ENCODE measurements at regions not wholly inside any gene's neighbourhood (a gene's known extent, or its start where the extent isn't known, plus 50 kb on each side); places are given as distances from the start of the nearest gene placed in this dataset.

GRCh38 chr3:76656531-76657070 lies 383.3 kb upstream of the ROBO2 start:
- Histone ChIP-seq H3K9me3 (ENCODE audit: insufficient read depth, low read length) (no peaks in the 10 kb centered on the region), H3K36me3 (replicated peaks; ENCODE audit: low read depth, low read length) (no peaks in the 10 kb centered on the region), H3K4me1 (ENCODE audit: low read length) (no peaks in the 10 kb centered on the region), H2AFZ (ENCODE audit: low read depth, low read length) (no peak overlapping the region), H3K4me2 (ENCODE audit: low read length) (no peak overlapping the region), H4K20me1 (ENCODE audit: insufficient read depth, low read length) (no peaks in the 10 kb centered on the region), H3K79me2 (ENCODE audit: low read length) (no peaks in the 10 kb centered on the region), H3K9ac (ENCODE audit: low read length) (no peak overlapping the region), H3K4me3 (ENCODE audit: low read length) (no peak overlapping the region), H3K27ac (ENCODE audit: low read length) (no peak overlapping the region), H3K27me3 (ENCODE audit: low read depth, low read length) (no peaks in the 10 kb centered on the region)
- no peak for TF ChIP-seq EZH2phosphoT487 (IDR thresholded peaks at IDR 0.05; ENCODE audit: low read depth)
- TF ChIP-seq CTCF (IDR thresholded peaks at IDR 0.05; ENCODE audit: low read depth, low read length), result no peak

GRCh38 chr3:76657909-76658308 lies 382.0 kb upstream of the ROBO2 start:
- Histone ChIP-seq H3K27ac (ENCODE audit: low read length) (no peak overlapping the region), H4K20me1 (ENCODE audit: insufficient read depth, low read length) (no peaks in the 10 kb centered on the region), H3K27me3 (ENCODE audit: low read depth, low read length) (no peaks in the 10 kb centered on the region), H3K4me1 (ENCODE audit: low read length) (no peaks in the 10 kb centered on the region), H3K9ac (ENCODE audit: low read length) (no peak overlapping the region), H3K9me3 (ENCODE audit: insufficient read depth, low read length) (no peaks in the 10 kb centered on the region), H3K79me2 (ENCODE audit: low read length) (no peaks in the 10 kb centered on the region), H2AFZ (ENCODE audit: low read depth, low read length) (no peak overlapping the region), H3K4me2 (ENCODE audit: low read length) (no peak overlapping the region), H3K36me3 (replicated peaks; ENCODE audit: low read depth, low read length) (no peaks in the 10 kb centered on the region), H3K4me3 (ENCODE audit: low read length) (no peak overlapping the region)
- TF ChIP-seq CTCF (IDR thresholded peaks at IDR 0.05; ENCODE audit: low read depth, low read length) (no peak), EZH2phosphoT487 (IDR thresholded peaks at IDR 0.05; ENCODE audit: low read depth) (no peak)

- Histone ChIP-seq H3K4me1 (ENCODE audit: low read length) (peaks cover 5% of the 10 kb centered on the region; the same call in 1 of the 2 replicates), H3K9me3 (ENCODE audit: insufficient read depth, low read length) (no peaks in the 10 kb centered on the region), H2AFZ (ENCODE audit: low read depth, low read length) (no peak overlapping the region), H3K27me3 (ENCODE audit: low read depth, low read length) (no peaks in the 10 kb centered on the region), H3K79me2 (ENCODE audit: low read length) (no peaks in the 10 kb centered on the region), H3K4me2 (ENCODE audit: low read length) (no peak overlapping the region), H3K9ac (ENCODE audit: low read length) (no peak overlapping the region), H4K20me1 (ENCODE audit: insufficient read depth, low read length) (no peaks in the 10 kb centered on the region), H3K36me3 (replicated peaks; ENCODE audit: low read depth, low read length) (no peaks in the 10 kb centered on the region), H3K27ac (ENCODE audit: low read length) (no peak overlapping the region), H3K4me3 (ENCODE audit: low read length) (no peak overlapping the region)
- TF ChIP-seq CTCF (IDR thresholded peaks at IDR 0.05; ENCODE audit: low read depth, low read length) (no peak), EZH2phosphoT487 (IDR thresholded peaks at IDR 0.05; ENCODE audit: low read depth) (no peak)
Observed at GRCh38 chr3:76661527-76662250, 378.2 kb upstream of the ROBO2 start.

GRCh38 chr3:76664816-76665215 lies 375.1 kb upstream of the ROBO2 start:
- Histone ChIP-seq H2AFZ (ENCODE audit: low read depth, low read length) (no peak overlapping the region), H3K27ac (ENCODE audit: low read length) (no peak overlapping the region), H3K4me3 (ENCODE audit: low read length) (no peak overlapping the region), H3K4me2 (ENCODE audit: low read length) (no peak overlapping the region), H3K9ac (ENCODE audit: low read length) (no peak overlapping the region), H4K20me1 (ENCODE audit: insufficient read depth, low read length) (no peaks in the 10 kb centered on the region), H3K79me2 (ENCODE audit: low read length) (no peaks in the 10 kb centered on the region), H3K36me3 (replicated peaks; ENCODE audit: low read depth, low read length) (peaks cover 4% of the 10 kb centered on the region), H3K27me3 (ENCODE audit: low read depth, low read length) (no peaks in the 10 kb centered on the region), H3K4me1 (ENCODE audit: low read length) (peaks cover 17% of the 10 kb centered on the region), H3K9me3 (ENCODE audit: insufficient read depth, low read length) (0 out of 2 replicates have a peak, but pooled peaks cover 7% of the 10 kb centered on the region)
- TF ChIP-seq CTCF (IDR thresholded peaks at IDR 0.05; ENCODE audit: low read depth, low read length) (no peak), EZH2phosphoT487 (IDR thresholded peaks at IDR 0.05; ENCODE audit: low read depth) (no peak)

All from OCI-LY3 (cell line).